GM18868 (cell line): ENCODE measurements at regions not wholly inside any gene's neighbourhood (a gene's known extent, or its start where the extent isn't known, plus 50 kb on each side); places are given as distances from the start of the nearest gene placed in this dataset.
"Not testable (repeated sequence)": the region's sequence is repeated elsewhere in the genome, so short reads cannot be mapped to it uniquely, and the experiment has no call there.

Experiments
- ATAC-seq: cut with Tn5 transposase; IDR thresholded peaks from one replicate; pipeline ENCODE4 v1.9.1; 2021; ENCODE audit warnings: mild to moderate bottlenecking, moderate library complexity; ENCODE audit not compliant: unreplicated experiment

GRCh38 chr2:210955591-210955990, 399.2 kb downstream of the CPS1 start:
- ATAC-seq = no peak

- ATAC-seq = no peak
Observed at GRCh38 chr2:210956101-210956500, 399.7 kb downstream of the CPS1 start.

DNA sequence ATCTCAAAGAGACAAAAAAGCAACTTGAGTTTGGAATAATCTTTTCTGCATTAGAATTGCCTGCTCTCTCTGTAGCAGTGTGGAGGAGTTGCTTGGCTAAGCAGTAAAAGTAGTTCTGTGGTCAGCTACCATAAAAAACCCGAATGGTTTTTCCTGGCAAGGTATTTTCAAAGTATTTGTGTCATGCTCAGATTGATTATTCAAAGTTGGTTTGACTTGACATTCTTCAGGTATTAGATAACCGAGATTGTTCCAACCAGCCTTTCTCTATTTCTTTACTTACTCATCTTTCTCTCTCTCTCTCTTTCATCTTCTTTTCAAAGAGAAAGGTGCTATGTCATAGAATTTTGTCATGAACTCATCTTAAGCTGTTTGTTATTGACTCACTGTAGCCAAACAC, 404.9 kb downstream of the CPS1 start:
- no peak for ATAC-seq

DNA sequence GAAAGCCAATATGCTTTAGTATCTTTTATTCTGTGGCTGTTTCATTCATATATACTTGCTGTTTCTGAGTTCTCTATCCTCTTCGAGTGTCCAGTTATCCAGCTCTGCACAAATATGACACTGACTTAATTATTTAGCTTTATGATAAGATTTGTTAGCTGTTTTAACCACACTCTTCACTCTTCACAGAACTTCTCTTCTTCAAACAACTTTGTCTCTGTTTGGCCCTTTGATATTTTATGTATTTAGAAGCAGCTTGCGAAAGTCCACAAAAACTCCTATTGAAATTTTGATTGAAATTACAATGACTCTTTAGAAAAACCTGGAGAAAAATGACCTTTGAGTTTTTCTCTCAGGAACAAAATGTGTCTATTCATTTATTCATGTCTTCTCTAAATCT, 407.0 kb downstream of the CPS1 start:
- ATAC-seq = no peak

- no peak for ATAC-seq
Observed at GRCh38 chr2:210964141-210964764, 407.9 kb downstream of the CPS1 start.

- ATAC-seq = no peak
Observed at GRCh38 chr2:210965472-210965871, 409.1 kb downstream of the CPS1 start.

- ATAC-seq = no peak
Observed at GRCh38 chr2:210966330-210966729, 409.9 kb downstream of the CPS1 start.

DNA sequence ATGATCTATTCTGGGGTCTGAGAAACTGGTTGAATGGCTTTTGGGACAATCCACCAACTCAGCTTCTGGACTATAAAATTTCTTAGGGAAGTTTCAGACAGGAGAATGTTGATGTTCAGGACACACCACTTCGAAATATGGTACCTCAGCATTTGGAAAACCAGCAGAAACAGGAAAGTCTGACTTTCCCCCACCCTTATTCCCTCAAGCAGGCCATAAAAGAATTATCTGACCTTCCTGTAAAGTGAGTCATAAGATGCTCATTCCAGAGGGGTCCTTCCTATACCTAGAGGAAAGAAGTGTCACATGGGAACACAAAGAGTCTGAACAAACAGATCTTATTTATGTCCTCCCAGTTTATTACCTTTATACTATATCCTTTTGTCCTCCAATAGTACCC, 415.0 kb downstream of the CPS1 start:
- no peak for ATAC-seq

GRCh38 chr2:210986806-210987205, 430.4 kb downstream of the CPS1 start:
- ATAC-seq = not testable (repeated sequence)

GRCh38 chr2:210991107-210991506, 434.7 kb downstream of the CPS1 start:
- no peak for ATAC-seq

DNA sequence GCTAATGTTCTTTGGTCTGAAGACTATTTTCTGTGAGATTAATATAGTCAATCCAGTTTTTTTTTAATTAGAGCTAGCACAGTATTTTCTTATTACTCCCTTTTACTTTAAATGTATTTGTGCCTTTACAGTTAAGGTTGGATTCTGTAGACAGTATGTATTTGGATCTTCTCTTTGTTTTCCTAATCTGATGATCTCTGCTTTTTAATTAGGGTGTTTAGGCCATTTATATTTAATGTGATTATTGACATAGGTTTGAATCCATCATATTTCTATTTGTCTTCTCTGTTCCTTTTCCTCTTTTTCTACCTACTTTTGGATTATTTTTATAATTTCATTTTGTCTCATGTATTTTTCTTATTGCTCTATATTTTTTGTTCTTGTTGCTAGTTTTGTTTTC, 437.7 kb downstream of the CPS1 start:
- ATAC-seq = no peak

GRCh38 chr2:210997373-210997772, 441.0 kb downstream of the CPS1 start:
- no peak for ATAC-seq

- no peak for ATAC-seq
Observed at GRCh38 chr2:210998334-210998733, 441.9 kb downstream of the CPS1 start.

- no peak for ATAC-seq
Observed at GRCh38 chr2:211014376-211014775, 458.0 kb downstream of the CPS1 start.

GRCh38 chr2:211014906-211015305, 458.5 kb downstream of the CPS1 start:
- no peak for ATAC-seq

DNA sequence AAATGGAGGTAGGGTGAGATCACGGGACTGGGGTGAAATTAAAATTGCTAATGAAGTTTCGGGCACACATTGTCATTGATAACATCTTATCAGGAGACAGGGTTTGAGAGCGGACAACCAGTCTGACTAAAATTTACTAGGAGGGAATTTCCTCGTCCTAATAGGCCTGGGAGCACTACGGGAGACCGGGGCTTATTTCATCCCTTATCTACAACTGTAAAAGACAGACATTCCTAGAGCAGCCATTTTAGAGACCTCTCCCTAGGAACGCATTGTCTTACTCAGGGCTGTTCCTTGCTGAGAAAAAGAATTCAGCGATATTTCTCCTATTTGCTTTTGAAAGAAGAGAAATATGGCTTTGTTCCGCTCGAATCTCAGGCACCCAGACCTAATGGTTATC, 468.7 kb downstream of the CPS1 start:
- not testable (repeated sequence) for ATAC-seq

DNA sequence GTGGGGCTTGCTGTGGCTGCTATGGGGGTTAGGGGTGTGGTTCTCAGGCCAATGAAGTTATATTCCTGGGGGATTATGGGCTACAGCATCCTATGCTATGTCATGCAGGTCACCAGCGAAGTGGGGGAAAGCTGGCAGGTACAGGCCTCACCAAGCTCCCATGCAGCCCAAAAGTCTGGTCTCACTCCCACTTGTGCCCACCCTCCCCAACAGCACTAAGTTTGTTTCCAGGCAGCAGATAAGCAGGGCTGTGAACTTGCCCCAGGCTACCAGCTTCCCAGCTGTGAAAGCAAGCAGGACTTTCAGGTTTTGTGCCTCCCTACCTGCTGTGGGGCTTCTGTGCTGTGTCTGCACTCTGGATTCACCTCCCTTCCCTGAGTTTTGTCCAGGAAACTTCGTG, 469.7 kb downstream of the CPS1 start:
- ATAC-seq = no peak

DNA sequence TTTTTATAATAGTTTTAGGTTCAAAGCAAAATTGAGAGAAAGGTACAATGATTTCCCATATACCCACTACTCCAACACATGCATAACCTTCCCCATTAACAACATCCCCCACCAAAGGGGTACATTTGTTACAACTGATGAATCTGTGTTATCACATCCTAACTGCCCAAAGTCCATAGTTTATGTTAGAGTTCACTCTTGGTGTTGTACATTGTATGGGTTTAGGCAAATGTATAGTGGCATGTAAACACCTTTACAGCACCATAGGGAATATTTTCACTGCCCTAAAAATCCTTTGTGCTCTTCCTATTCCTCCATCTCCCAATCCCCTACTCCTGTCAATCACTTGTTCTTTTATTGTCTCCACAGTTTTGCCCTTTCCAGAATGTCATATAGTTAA, 471.6 kb downstream of the CPS1 start:
- ATAC-seq = no peak

GRCh38 chr2:211033765-211034164, 477.4 kb downstream of the CPS1 start:
- no peak for ATAC-seq

GRCh38 chr2:211035548-211036185, 479.3 kb downstream of the CPS1 start:
- ATAC-seq = peak; percentile 73

DNA sequence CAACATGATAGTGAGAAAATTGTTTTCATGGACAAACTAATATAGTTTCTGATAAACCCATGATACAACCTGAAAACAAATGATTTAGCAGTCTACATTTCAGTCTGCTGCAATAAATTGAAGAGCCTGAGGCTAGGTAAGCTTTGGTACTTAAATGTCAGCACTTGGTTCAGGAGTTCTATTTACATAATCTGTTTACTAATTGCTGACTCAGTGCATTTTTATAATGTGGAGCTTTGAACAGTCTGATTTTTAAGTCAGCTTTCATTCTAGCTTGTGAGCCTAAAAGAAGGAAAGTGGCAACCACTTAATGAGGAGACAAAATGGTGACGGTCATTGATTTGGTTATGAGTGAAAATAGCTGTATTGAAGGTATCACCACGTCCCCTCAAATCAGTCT, 488.6 kb downstream of the CPS1 start:
- no peak for ATAC-seq

GRCh38 chr2:211049321-211050018, 493.1 kb downstream of the CPS1 start:
- ATAC-seq = peak; percentile 49
